GM19463 (cell line): ENCODE measurements at regions not wholly inside any gene's neighbourhood (a gene's known extent, or its start where the extent isn't known, plus 50 kb on each side); places are given as distances from the start of the nearest gene placed in this dataset.

Source experiments
- ATAC-seq: cut with Tn5 transposase; IDR thresholded peaks from one replicate; pipeline ENCODE4 v1.9.1; 2021; ENCODE audit warnings: mild to moderate bottlenecking, moderate library complexity; ENCODE audit not compliant: unreplicated experiment

DNA sequence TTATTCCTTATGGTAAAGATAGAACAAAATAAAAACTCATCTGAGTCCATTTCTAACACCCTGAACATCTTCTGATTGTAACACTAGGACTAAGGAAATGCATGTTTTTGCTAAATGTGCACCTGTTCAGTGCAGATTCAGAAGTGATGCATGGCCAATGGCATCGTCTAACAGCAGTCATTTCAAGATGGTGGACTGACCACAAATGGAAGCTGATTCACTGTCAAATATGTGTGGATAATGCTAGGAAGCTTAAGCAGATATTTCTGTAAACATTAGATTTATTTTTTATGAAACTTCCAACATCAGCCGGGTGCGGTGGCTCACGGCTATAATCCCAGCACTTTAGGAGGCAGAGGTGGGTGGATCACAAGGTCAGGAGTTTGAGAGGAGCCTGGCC, 394.8 kb downstream of the SAMD5 start:
- ATAC-seq = no peak

DNA sequence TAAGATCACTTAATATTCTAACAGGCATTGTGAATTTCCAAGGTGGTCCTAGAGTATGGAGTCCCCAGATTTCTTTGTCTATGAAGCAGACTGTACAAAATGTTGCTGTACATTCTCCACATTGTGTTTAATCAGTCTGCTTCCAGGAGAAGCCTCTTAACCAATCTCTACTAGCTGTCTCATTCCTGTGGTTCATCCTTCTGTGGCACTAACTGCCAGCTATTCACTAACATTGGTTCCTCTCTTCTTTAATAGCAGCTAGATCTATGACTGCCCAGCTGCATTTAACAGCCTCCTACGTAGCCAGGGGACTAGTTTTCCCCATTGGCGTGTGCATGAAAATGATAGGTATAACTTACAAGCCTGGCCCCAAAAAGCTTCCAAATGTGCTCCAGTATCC, 395.4 kb downstream of the SAMD5 start:
- ATAC-seq = no peak

DNA sequence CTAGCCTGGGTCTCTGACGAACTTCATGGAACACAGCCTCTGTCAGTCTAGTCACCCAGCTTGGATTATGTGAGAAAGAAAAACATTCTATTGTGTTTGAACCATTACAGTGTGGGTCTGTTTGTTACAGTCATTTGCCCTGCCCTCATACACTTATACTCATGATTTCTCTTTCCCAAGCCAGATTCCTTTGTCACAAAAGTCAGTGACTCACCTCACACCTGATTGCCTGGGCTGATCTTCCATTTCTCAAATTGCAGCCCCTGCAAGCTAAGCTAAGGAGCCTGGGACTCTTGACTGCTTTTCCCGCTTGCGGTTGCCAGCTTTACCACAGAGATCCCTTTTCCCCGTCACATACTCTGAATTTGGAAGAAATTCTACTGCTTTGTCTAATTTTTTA, 395.9 kb downstream of the SAMD5 start:
- ATAC-seq = no peak

DNA sequence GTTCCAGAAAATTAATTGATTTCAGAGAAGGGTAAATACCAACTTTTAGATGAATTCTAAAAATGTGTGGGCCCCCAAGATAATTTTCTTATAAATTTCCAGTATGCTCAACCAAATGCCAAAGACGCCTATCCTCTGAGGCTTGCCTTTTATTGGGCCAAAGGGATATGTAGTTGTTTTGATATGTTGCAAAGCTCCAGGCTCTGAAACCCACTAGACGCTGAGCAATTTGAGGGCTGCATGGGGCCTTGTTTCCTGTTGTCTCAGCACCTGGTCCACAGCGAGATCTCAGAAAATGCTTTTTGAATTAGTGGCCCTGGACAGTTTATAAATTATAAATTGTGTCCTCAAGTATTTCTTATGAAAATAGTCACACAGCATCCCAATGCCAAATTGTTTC, 397.2 kb downstream of the SAMD5 start:
- ATAC-seq = no peak

DNA sequence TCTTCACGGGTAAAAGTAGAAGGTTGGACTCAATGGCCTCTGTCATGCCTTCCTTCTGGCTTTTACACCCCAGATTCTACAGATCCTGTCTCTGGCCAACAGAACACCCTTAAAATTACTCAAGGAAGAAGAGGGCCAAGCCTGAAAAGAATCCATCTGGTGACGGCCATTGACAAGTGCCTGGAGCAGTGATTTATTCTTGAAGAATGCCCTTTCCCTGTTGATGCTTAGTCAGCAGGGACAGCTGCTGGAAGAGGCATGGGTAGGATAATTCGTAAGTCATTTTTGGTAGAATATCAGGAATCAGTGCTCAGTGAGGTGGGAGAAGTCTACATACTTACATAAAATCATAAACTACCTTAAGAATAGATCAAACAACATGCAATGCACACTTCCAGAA, 397.9 kb downstream of the SAMD5 start:
- no peak for ATAC-seq

DNA sequence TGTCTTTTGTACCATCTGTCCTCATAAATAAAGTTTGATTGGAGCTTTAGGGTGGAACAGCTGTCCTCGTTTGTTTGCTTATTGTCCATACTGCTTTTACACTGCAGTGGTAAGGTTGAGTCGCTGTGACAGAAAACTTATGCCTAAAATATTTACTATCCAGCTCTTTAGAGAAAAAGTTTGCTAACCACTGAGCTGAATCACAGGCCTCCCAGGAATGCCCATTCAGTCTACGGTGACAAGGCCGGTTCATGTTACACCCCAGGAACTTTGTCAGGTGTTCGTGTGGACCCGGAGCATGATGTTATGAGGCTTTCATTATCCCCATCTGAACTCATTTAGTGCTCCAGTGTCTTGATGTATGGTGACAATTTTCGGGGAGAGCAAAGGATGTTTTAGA, 401.1 kb downstream of the SAMD5 start:
- ATAC-seq = no peak

DNA sequence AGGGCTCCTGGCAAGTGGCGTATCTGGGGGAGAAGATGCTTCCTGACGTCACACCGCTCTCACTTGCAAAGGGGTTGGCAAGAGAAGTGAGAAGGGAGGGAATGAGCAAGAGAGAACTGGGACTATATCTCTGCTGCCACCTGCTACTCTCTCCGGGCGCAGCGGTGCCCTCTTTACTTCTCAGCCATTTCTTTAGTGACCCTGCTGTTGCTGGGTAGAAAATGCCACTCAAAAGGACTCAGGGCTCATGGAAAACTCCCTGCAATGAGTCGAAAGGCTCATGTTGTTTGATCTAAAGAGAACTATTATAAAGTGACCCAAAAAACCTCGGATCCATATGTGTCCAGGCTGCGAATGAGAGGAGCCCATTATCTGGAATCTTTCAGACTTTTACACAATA, 401.8 kb downstream of the SAMD5 start:
- no peak for ATAC-seq

DNA sequence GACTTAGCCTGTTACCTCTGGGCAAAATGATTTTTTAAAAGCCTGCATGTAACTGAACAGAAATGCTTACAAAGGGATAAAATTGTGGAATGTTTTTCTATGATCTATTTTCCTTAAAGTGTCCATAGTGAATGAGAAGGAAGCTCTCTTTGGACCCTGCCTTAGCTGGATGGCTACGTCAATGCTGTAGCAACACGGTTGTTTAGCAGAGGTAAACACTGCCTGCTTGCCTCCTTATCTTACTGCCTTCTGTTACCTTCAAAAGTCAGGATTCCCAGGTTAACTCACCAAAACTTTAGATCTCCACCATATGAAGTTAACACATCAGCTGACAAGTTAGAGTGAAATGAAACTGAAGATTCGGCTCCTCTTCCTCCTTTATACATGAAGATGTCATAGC, 402.6 kb downstream of the SAMD5 start:
- no peak for ATAC-seq

DNA sequence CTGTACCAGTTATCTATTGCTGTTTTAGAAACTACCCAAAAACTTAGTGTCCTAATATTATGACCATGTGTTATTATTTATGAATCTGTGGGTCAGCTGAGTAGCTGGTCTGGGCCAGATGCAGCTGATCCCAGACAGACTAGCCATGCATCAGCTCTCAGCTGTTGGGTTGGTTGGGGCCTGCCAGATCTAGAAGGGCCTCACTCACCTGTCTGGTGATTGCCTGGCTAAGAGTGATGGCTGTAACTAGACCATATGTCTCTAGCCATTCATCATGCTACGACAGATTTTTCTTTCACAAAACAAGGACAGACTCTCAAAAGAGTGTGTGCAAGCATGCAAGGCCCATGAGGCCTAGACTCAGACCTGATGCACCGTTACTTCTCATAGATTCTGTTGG, 403.2 kb downstream of the SAMD5 start:
- ATAC-seq = no peak

DNA sequence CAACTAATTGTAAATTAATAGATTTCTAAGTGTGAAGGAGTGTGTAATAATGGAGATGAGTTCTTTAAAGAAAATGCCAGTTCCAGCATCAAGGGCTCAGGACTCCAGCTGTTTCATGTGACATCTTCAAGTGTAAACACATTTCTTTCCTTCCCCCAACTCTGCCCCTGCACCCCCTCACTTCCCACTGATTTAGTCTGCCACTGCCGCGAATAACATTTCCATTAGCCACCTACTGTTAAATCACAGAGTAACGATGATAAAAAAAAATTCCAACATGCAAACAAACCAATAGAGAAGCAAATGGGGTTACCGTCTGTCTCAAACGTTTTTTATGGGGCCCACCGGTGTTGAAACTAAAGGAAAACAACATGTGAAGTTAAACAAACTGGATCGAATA, 414.3 kb downstream of the SAMD5 start:
- no peak for ATAC-seq

DNA sequence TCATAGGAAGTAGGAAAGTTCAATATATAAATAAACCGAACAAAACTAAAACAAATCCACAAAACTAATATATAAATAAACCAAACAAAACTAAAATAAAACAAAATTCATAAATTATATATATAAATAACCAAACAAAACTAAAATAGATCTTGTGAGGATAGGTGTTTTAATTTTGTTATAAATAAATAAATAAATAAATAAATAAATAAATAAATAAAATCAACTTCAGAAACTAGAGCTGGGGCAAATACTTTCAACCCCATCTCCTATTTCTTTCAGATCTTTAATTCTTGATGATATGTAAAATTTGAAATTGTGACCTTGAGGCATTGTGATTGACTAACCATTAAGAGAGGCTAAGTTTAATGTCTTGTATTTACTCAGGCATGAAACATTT, 416.1 kb downstream of the SAMD5 start:
- no peak for ATAC-seq

DNA sequence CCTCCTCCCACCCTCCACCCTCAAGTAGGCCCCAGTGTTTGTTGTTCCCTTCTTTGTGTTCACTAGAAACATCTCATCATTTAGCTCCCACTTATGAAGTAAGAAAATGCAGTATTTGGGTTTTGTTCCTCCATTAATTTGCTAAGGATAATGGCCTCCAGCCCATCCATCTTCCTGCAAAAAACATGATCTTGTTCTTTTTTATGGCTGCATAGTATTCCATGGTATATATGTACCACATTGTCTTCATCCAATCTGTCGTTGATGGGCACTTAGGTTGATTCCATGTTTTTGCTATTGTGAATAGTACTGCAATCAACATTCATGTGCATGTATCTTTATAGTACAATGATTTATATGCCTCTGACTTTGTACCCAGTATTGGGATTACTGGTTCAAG, 416.8 kb upstream of the SASH1 start:
- no peak for ATAC-seq

DNA sequence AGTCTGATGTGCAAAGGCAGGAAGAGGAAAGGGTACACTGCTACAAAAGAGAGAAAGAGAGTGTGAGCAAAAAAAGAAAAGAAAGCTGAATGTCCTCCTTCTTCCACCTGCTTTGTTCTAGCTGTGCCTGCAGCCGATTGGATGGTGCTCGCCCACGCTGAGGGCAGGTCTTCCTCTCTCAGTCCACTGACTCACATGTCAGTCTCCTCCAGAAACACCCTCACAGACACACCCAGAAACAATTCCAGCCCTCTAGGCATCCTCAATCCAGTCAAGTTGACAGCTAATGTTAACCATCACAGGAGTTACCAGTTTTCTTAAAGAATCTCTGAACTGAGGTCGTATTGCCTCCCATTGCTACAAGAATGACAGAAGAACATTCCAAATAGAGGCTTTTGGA, 411.9 kb upstream of the SASH1 start:
- no peak for ATAC-seq

DNA sequence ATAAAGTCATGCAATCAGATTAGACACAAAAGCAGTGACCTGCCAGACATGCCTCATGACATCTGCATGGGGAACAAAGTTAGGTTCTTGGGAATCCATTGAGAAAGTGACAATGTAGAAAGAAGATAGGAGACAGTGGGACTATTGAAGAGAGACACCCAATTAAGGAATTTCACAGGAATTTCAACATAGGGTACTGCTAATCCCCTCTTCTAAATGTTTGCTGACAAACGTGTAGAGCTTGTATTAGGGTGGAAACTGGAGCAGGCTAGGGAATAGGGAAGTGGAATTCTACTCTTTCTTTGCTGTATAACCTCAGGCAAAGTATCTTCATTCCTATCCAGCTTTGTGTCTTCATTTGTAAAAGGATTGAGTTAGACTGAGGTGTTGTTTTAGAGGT, 409.4 kb upstream of the SASH1 start:
- no peak for ATAC-seq

DNA sequence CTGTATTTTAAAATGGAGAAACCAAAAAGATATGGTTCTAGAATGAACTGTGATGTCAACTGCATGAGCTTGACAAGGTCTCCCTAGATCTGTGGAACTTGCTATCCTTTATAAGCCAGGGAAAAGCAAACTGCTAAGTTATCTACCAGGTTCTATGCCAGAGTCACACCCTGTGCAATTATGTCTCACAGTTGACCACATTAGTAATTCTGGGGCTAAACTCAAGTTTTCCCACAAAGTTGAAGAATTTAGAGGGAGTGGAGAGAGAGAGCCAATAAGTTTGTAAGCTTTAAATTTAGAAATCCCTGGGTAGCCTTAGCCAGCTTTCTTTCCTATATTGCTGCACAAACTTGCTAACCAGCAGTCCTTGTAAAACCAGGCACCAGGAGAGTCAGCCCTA, 407.0 kb upstream of the SASH1 start:
- no peak for ATAC-seq

DNA sequence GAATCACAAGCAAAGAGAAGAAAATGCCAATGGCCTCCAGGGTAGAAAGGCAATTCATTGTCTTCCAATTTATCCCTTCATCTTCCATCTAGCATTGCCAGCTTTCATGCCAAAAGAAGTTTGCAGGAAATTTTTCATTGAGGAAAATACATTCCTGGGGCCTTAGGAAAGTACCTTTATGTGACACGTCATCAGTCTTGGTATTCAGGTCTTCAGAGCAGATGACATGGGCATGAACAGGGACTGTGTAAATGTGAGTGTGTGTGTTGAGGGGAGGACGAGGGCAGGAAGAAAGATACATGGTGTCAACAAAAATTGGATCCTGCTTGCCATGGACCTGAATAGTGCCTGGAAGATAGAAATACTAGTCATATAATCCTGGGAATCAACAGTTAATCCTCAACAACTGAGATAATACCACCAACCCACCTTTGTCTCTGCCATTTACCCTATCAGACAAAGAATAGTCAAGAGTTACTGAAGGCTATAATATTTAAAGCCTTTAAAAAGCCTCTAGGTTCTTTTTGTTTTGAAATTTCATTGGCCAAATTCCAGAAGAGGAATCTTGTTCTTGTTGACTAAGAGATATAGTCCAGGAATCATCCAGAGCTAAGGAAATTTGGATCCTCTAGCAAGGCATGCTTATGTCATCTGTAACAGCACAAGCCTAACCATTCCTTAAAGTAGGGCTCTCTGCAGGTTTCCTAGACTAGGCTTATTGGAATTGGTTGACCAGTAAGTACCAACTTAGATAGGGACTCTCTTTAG, 405.8 kb upstream of the SASH1 start:
- no peak for ATAC-seq

DNA sequence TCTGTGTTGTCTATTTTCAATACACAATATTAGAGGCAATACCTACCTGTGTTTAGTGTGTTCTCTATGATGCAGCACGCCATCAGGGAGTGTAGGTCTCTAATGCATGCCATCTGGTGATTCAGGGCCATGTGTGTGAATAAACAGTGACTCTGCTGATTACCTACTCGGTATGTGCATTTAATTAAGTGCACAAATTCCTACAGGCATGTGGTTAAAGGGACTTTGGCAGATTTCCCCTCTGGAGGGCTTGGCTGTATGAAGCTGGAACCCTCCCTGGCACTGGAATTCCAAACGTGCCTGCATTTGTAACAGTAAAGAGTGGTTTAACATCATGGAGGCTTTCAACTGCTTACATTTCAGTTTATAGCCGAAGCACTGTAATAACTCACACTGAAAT, 401.5 kb upstream of the SASH1 start:
- no peak for ATAC-seq

DNA sequence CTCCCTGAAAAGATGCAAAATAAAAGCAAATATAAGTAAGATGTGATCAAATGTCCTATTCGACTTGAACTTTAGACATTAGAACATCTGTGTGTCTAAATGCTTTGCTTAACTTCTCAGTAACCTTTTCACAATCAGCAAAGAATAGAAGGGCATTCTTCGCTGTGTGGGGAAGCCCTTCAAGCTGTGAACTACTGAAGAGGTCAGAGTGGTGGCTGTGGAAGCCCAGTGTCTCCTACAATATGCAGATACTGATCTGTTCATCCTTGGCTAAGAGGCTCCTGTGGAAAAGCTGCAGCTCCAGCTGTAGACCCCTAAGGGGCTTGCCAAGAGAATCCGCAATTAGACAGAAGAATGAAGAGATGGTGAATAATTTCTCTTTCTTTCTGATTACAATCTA, 400.3 kb upstream of the SASH1 start:
- ATAC-seq = no peak

DNA sequence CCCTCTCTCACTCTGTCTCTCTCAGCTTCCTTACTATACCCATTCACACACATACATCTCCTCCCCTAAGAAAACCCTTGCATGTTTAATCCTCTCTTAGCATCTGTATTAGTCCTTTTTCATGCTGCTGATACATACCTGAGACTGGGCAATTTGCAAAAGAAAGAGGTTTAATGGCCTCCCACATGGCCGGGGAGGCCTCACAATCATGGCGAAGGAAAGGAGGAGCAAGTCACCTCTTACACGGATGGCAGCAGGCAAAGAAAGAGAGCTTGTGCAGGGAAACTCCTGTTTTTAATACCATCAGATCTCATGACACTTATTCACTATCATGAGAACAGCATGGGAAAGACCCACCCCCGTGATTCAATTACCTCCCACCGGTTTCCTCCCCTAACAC, 398.5 kb upstream of the SASH1 start:
- ATAC-seq = no peak

DNA sequence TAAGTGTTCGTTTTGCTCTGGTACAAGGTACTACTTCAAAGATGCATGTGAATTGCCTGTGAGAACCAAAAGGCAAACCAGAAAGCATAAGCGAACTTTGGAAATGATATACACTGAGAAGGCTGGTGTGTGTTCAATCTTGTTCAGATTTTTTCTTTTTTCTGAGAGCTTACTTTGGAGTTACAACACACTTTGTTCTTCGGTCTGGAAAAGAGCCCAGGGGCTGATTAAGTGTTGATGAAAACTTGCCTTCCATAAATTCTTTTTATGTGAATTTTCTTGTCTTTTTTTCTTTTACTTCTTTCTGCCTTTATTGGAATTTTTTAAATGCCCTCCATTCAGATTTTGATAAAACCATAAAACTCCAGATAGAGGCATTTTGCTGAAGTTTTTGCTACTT, 395.1 kb upstream of the SASH1 start:
- ATAC-seq = no peak

DNA sequence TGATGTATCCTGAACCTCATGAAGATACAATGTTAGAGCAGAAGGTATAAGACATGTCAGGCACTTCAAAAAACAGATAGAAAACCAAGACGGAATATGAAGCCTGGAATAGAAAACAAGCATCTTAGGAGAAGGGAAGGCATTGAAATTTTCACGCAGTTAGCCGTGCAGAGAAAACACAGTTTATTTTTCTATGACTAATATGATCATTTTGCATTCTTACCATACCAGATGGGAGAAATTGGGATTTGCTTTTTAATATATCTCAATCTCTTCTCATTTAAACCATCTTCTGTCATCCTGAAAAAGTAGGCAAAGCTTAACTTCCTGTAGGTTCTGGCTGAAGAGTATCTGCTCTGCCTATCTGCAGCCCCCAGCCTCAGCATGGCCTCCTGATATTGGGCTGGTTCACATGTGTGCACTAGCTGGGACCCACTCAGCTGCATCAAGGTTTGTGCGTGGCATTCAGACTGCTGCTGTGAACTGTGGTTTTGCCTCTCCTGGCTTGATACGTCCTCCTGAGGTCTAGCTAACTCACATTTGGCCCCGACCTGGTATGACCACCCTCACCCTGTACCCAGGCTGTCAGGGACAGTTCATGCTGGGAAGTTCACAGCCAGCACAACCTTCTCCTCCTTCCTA, 392.5 kb upstream of the SASH1 start:
- no peak for ATAC-seq

DNA sequence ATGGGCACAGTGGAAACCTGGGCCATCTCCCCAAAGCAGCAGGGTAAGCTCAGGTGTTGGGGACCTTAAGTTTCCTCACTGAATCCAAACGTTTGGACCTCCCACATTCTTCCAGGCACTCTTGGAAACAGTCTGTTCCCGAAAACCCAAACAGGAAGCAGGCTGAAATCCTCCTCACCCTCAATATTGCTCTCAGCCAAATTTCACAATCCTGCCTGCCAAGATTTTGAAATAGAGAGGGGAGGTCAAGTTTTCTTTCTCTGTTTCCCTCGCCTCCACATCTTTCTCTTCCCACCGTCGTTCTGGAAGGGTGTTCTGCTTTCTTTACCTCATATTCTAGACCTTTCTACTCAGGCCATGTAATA, 392.0 kb upstream of the SASH1 start:
- ATAC-seq = no peak

DNA sequence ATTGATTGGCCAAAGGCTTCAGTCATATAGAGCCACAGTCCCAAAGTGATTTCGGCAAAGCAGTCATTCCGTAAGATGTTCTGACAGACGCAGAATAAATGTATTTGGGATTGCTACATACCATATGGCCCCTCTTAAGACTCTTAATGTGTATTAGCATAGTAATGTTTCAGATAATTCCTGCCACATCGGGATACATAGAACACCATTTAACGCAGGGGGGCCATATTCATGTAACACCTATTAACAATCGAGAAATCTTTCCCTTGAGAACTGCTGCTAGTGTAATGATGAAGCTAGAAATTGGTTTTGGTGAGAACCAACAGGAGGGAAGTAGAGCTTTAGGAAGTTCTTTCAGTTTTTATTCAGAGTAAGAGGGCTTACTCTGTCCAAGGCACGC, 390.9 kb upstream of the SASH1 start:
- ATAC-seq = no peak
